Calu3 (cell line): ENCODE measurements at regions not wholly inside any gene's neighbourhood (a gene's known extent, or its start where the extent isn't known, plus 50 kb on each side); places are given as distances from the start of the nearest gene placed in this dataset.

Experiments
- BruUV-seq: library from RNA; stranded (reverse); fragments of 400-500 nt; replicated peaks from 2 replicates; lab custom pipeline; 2021; lab: Mats Ljungman, UMichigan
- CTCF ChIA-PET: fragments of 300-600 bp; sonication (Branson Sonifier 250); formaldehyde crosslinking; loops from one replicate; lab custom pipeline; 2022; ENCODE audit warnings: antibody characterized with exemption; lab: Charles Lee
- DNase-seq: peaks from one replicate; pipeline ENCODE4 v3.0.0; 2022
- H3K27ac Mint-ChIP-seq: one replicate; pipeline ENCODE4 v1.8.0; 2022; ENCODE audit warnings: mixed read lengths; ENCODE audit not compliant: unreplicated experiment
- H3K27me3 Mint-ChIP-seq: one replicate; pipeline ENCODE4 v1.8.0; 2022; ENCODE audit warnings: mixed read lengths; ENCODE audit not compliant: unreplicated experiment
- H3K36me3 Mint-ChIP-seq: one replicate; pipeline ENCODE4 v1.8.0; 2022; ENCODE audit warnings: mild to moderate bottlenecking, moderate library complexity, mixed read lengths; ENCODE audit not compliant: insufficient read depth, unreplicated experiment
- H3K4me1 Mint-ChIP-seq: one replicate; pipeline ENCODE4 v1.8.0; 2022; ENCODE audit warnings: mild to moderate bottlenecking, low read depth, mixed read lengths; ENCODE audit not compliant: unreplicated experiment
- H3K4me3 Mint-ChIP-seq: one replicate; pipeline ENCODE4 v1.8.0; 2022; ENCODE audit warnings: mild to moderate bottlenecking, low read depth, moderate library complexity, mixed read lengths; ENCODE audit not compliant: unreplicated experiment
- H3K9me3 Mint-ChIP-seq: one replicate; pipeline ENCODE4 v1.8.0; 2022; ENCODE audit warnings: low read depth, mixed read lengths; ENCODE audit not compliant: unreplicated experiment
- CTCF ChIP-seq: fragments of 200-600 bp; IDR thresholded peaks from one replicate; pipeline ENCODE4 v1.8.0; 2022; ENCODE audit warnings: antibody characterized with exemption; ENCODE audit not compliant: unreplicated experiment
- intact Hi-C: fragments of 100-400 bp; cut with micrococcal nuclease; formaldehyde crosslinking; loops from one replicate; pipeline ENCODE4 v1.10.0; 2022; ENCODE audit not compliant: unreplicated experiment

GRCh38 chr9:82729141-82729540 is 333.8 kb downstream of the RASEF start:
- no peaks in the 10 kb centered on the region for H3K9me3 Mint-ChIP-seq
- CTCF ChIA-PET: no interaction called here
- H3K4me1 Mint-ChIP-seq: no peaks in the 10 kb centered on the region
- no peak overlapping the region for H3K27ac Mint-ChIP-seq
- no TSS peak for BruUV-seq
- H3K4me3 Mint-ChIP-seq: no peak overlapping the region
- no peaks in the 10 kb centered on the region for H3K27me3 Mint-ChIP-seq
- H3K36me3 Mint-ChIP-seq: no peaks in the 10 kb centered on the region
- TF ChIP-seq CTCF: no peak
- DNase-seq: no peak
- intact Hi-C loops: no loop called here

GRCh38 chr9:82729991-82730589 is 332.9 kb downstream of the RASEF start:
- no peak for DNase-seq
- Mint-ChIP-seq H3K4me3 (no peak overlapping the region), H3K4me1 (no peaks in the 10 kb centered on the region), H3K9me3 (no peaks in the 10 kb centered on the region), H3K36me3 (no peaks in the 10 kb centered on the region), H3K27ac (no peak overlapping the region), H3K27me3 (no peaks in the 10 kb centered on the region)
- BruUV-seq: no TSS peak
- CTCF ChIA-PET: no interaction called here
- no peak for TF ChIP-seq CTCF
- intact Hi-C loops: no loop called here

DNA sequence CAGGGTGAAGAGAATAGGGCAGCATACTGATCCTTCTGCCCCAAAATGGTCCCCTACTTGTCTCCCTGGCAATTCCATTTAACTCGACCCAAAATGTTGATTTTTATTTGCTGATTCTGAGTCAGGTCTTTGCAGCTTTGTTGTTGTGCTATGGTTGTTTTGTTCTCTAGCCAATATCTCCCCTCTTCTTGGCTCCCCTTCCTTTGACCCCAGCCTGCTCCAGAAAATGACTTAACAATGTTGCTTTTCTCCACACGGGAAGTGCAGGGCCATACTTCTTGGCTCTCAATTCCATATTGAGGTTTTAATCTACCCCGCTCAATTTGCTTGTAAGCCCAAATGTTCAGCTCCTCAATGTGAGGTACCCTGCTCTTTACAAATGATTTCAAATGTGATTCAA is 330.0 kb downstream of the RASEF start:
- intact Hi-C loops: no loop called here
- no peaks in the 10 kb centered on the region for H3K4me1 Mint-ChIP-seq
- no peak for TF ChIP-seq CTCF
- CTCF ChIA-PET: no interaction called here
- no peak overlapping the region for H3K27ac Mint-ChIP-seq
- BruUV-seq: no TSS peak
- H3K4me3 Mint-ChIP-seq: no peak overlapping the region
- H3K9me3 Mint-ChIP-seq: no peaks in the 10 kb centered on the region
- H3K27me3 Mint-ChIP-seq: no peaks in the 10 kb centered on the region
- no peak for DNase-seq
- H3K36me3 Mint-ChIP-seq: no peaks in the 10 kb centered on the region

- Mint-ChIP-seq H3K9me3 (no peaks in the 10 kb centered on the region), H3K4me3 (no peak overlapping the region), H3K27ac (no peak overlapping the region), H3K4me1 (no peaks in the 10 kb centered on the region), H3K27me3 (no peaks in the 10 kb centered on the region), H3K36me3 (no peaks in the 10 kb centered on the region)
- CTCF ChIA-PET: no interaction called here
- no peak for DNase-seq
- no peak for TF ChIP-seq CTCF
- BruUV-seq: no TSS peak
- intact Hi-C loops: no loop called here
These were observed 326.8 kb downstream of the RASEF start for GRCh38 chr9:82736126-82736525.
